WTC11 (cell line): ENCODE measurements at regions not wholly inside any gene's neighbourhood (a gene's known extent, or its start where the extent isn't known, plus 50 kb on each side); places are given as distances from the start of the nearest gene placed in this dataset.

Experiments
- ATAC-seq: fragments of 200-7000 bp; cut with Tn5 transposase; 2 replicates; pipeline ENCODE4 v1.10.0; 2021; ENCODE audit warnings: mild to moderate bottlenecking, moderate library complexity
- CTCF ChIA-PET: fragments of 300-600 bp; sonication (Branson Sonifier 250); formaldehyde crosslinking; loops from one replicate; lab custom pipeline; 2021; ENCODE audit warnings: antibody characterized with exemption; lab: Charles Lee
- POLR2A ChIA-PET: fragments of 350-600 bp; sonication (Branson Sonifier 250); formaldehyde crosslinking; loops from one replicate; lab custom pipeline; 2021; ENCODE audit warnings: antibody characterized with exemption; lab: Charles Lee
- DNase-seq: peaks from one replicate; pipeline ENCODE4 v3.0.0; 2021; ENCODE audit warnings: low spot score
- H3K27ac Mint-ChIP-seq: 2 replicates; pipeline ENCODE4 v1.8.0; 2021; ENCODE audit warnings: mixed read lengths
- H3K27me3 Mint-ChIP-seq: 2 replicates; pipeline ENCODE4 v1.8.0; 2021; ENCODE audit warnings: low read depth, mild to moderate bottlenecking, moderate library complexity, mixed read lengths
- H3K36me3 Mint-ChIP-seq: 2 replicates; pipeline ENCODE4 v1.8.0; 2021; ENCODE audit warnings: mixed read lengths
- H3K4me1 Mint-ChIP-seq: 2 replicates; pipeline ENCODE4 v1.8.0; 2022; ENCODE audit warnings: mixed read lengths
- H3K4me3 Mint-ChIP-seq: 2 replicates; pipeline ENCODE4 v1.8.0; 2021; ENCODE audit warnings: mild to moderate bottlenecking, moderate library complexity, mixed read lengths
- H3K9me3 Mint-ChIP-seq: 2 replicates; pipeline ENCODE4 v1.8.0; 2021; ENCODE audit warnings: mixed read lengths
- CBFB ChIP-seq: sonication (generic); formaldehyde crosslinking; IDR thresholded peaks from 2 replicates; pipeline ENCODE4 v1.8.1; 2022; ENCODE audit warnings: mild to moderate bottlenecking, low read depth, missing genetic modification reagents
- CREM ChIP-seq: sonication (generic); formaldehyde crosslinking; IDR thresholded peaks from 2 replicates; pipeline ENCODE4 v1.8.1; 2022; ENCODE audit warnings: mild to moderate bottlenecking, missing genetic modification reagents, moderate library complexity
- E2F1 ChIP-seq: sonication (generic); formaldehyde crosslinking; IDR thresholded peaks from 2 replicates; pipeline ENCODE4 v1.8.0; 2022; ENCODE audit warnings: mild to moderate bottlenecking, missing genetic modification reagents
- ELF4 ChIP-seq: sonication (generic); formaldehyde crosslinking; IDR thresholded peaks from 2 replicates; pipeline ENCODE4 v1.8.1; 2022; ENCODE audit warnings: low read depth, mild to moderate bottlenecking, moderate library complexity, missing genetic modification reagents
- GABPB1 ChIP-seq: sonication (generic); formaldehyde crosslinking; IDR thresholded peaks from 2 replicates; pipeline ENCODE4 v1.8.1; 2023; ENCODE audit warnings: mild to moderate bottlenecking, missing genetic modification reagents
- HMGXB4 ChIP-seq: sonication (generic); formaldehyde crosslinking; IDR thresholded peaks from 2 replicates; pipeline ENCODE4 v1.8.1; 2023; ENCODE audit warnings: mild to moderate bottlenecking, moderate library complexity, missing genetic modification reagents
- JUN ChIP-seq: sonication (generic); formaldehyde crosslinking; IDR thresholded peaks from 2 replicates; pipeline ENCODE4 v1.8.0; 2023; ENCODE audit warnings: mild to moderate bottlenecking, missing genetic modification reagents
- MAX ChIP-seq: sonication (generic); formaldehyde crosslinking; IDR thresholded peaks from 2 replicates; pipeline ENCODE4 v1.8.0; 2022; ENCODE audit warnings: mild to moderate bottlenecking, missing genetic modification reagents
- MYBL2 ChIP-seq: sonication (generic); formaldehyde crosslinking; IDR thresholded peaks from 2 replicates; pipeline ENCODE4 v1.8.1; 2023; ENCODE audit warnings: mild to moderate bottlenecking, moderate library complexity, missing genetic modification reagents
- PRDM15 ChIP-seq: sonication (generic); formaldehyde crosslinking; IDR thresholded peaks from 2 replicates; pipeline ENCODE4 v1.8.0; 2022; ENCODE audit warnings: missing genetic modification reagents
- PREB ChIP-seq: sonication (generic); formaldehyde crosslinking; IDR thresholded peaks from 2 replicates; pipeline ENCODE4 v1.8.1; 2022; ENCODE audit warnings: mild to moderate bottlenecking, missing genetic modification reagents, moderate library complexity, borderline replicate concordance
- SMAD3 ChIP-seq: sonication (generic); formaldehyde crosslinking; IDR thresholded peaks from 2 replicates; pipeline ENCODE4 v1.8.0; 2022; ENCODE audit warnings: missing genetic modification reagents, mild to moderate bottlenecking, borderline replicate concordance
- ZNF263 ChIP-seq: sonication (generic); formaldehyde crosslinking; IDR thresholded peaks from 2 replicates; pipeline ENCODE4 v1.8.1; 2022; ENCODE audit warnings: low read depth, mild to moderate bottlenecking, moderate library complexity, missing genetic modification reagents
- ZNF281 ChIP-seq: sonication (generic); formaldehyde crosslinking; IDR thresholded peaks from 2 replicates; pipeline ENCODE4 v1.8.0; 2023; ENCODE audit warnings: mild to moderate bottlenecking, missing genetic modification reagents
- ZNF671 ChIP-seq: fragments of 250-450 bp; sonication (Bioruptor Pico); IDR thresholded peaks from 2 replicates; pipeline ENCODE4 v1.8.0; 2021; ENCODE audit warnings: mild to moderate bottlenecking
- TF ChIP-seq, protein P1 (sequence below): fragments of 250-450 bp; sonication (Bioruptor Pico); IDR thresholded peaks from 2 replicates; pipeline ENCODE4 v2.1.2; 2022; ENCODE audit warnings: mild to moderate bottlenecking, moderate library complexity
- TF ChIP-seq, protein P2 (sequence below): sonication (generic); formaldehyde crosslinking; conservative IDR thresholded peaks from 2 replicates; pipeline ENCODE4 v1.8.1; 2022; ENCODE audit warnings: mild to moderate bottlenecking, missing genetic modification reagents
- TF ChIP-seq, protein P3 (sequence below): sonication (generic); formaldehyde crosslinking; IDR thresholded peaks from 2 replicates; pipeline ENCODE4 v1.8.1; 2022; ENCODE audit warnings: missing genetic modification reagents, borderline replicate concordance
- TF ChIP-seq, protein P4 (sequence below): fragments of 250-450 bp; sonication (Bioruptor Pico); IDR thresholded peaks from 2 replicates; pipeline ENCODE4 v1.8.0; 2021; ENCODE audit warnings: mild to moderate bottlenecking

DNA sequence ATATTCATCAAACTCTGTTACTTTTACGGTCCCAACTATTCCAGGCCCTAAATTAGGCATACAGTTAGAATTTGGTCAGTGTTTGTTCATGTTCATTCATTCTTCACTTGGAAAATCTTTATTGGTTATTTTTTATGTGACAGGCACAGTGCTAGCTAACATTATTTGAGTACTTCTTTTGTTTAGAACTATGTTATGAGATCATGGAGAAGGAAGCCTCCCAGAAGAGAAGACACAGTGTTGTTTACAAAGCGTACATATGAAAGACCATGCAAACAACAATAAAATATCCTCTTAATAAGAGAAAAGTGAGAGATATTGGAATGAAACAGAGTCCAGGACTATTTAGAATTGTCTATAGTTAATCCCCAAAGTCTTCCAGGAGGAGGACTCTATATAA lies 399.2 kb downstream of the LRIG3 start (continued):
- TF ChIP-seq ZNF281 (CRISPR knock-in tag), result no peak
- TF ChIP-seq PRDM15 (CRISPR knock-in tag), result no peak
- no peak for TF ChIP-seq JUN (CRISPR knock-in tag)
- no peak for TF ChIP-seq PREB
- TF ChIP-seq, protein P1, sequence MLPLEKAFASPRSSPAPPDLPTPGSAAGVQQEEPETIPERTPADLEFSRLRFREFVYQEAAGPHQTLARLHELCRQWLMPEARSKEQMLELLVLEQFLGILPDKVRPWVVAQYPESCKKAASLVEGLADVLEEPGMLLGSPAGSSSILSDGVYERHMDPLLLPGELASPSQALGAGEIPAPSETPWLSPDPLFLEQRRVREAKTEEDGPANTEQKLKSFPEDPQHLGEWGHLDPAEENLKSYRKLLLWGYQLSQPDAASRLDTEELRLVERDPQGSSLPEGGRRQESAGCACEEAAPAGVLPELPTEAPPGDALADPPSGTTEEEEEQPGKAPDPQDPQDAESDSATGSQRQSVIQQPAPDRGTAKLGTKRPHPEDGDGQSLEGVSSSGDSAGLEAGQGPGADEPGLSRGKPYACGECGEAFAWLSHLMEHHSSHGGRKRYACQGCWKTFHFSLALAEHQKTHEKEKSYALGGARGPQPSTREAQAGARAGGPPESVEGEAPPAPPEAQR (CRISPR knock-in tag), result no peak
- TF ChIP-seq, protein P2, sequence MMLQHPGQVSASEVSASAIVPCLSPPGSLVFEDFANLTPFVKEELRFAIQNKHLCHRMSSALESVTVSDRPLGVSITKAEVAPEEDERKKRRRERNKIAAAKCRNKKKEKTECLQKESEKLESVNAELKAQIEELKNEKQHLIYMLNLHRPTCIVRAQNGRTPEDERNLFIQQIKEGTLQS (CRISPR knock-in tag), result no peak
- no peak for TF ChIP-seq HMGXB4
- TF ChIP-seq MAX, result no peak
- TF ChIP-seq MYBL2 (CRISPR knock-in tag), result no peak
- TF ChIP-seq ZNF263 (CRISPR knock-in tag), result no peak
- TF ChIP-seq ELF4 (CRISPR knock-in tag), result no peak

DNA sequence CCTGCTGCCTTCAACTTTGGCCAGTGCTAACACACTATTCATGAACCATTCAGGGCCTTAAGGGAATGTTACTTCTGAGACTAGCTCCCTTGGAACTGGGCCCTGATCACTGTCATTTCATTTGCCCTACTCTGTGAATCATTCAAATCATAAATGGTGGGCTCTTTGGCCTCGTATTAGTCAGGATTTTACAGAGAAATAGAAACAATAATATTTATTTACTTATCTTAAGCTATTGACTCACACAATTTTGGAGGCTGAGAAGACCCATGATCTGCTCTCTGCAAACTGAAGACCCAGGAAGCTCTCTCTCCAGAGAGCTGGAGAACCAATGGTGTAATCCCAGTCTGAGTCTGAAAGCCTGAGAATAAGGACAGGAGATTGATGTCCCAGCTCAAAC lies 398.5 kb downstream of the LRIG3 start:
- H3K4me1 Mint-ChIP-seq, result no peaks in the 10 kb centered on the region
- H3K9me3 Mint-ChIP-seq, result peaks cover 38% of the 10 kb centered on the region
- POLR2A ChIA-PET, result no interaction called here
- CTCF ChIA-PET, result no interaction called here
- ATAC-seq (no peak), DNase-seq (no peak)
- H3K27ac Mint-ChIP-seq, result no peak overlapping the region
- H3K27me3 Mint-ChIP-seq, result peaks cover 5% of the 10 kb centered on the region
- H3K36me3 Mint-ChIP-seq, result peaks cover 22% of the 10 kb centered on the region
- H3K4me3 Mint-ChIP-seq, result no peak overlapping the region
- TF ChIP-seq CREM (CRISPR knock-in tag) (no peak), GABPB1 (no peak), CBFB (CRISPR knock-in tag) (no peak), ZNF671 (no peak), PREB (no peak), SMAD3 (CRISPR knock-in tag) (no peak), E2F1 (no peak)
- TF ChIP-seq, protein P3, sequence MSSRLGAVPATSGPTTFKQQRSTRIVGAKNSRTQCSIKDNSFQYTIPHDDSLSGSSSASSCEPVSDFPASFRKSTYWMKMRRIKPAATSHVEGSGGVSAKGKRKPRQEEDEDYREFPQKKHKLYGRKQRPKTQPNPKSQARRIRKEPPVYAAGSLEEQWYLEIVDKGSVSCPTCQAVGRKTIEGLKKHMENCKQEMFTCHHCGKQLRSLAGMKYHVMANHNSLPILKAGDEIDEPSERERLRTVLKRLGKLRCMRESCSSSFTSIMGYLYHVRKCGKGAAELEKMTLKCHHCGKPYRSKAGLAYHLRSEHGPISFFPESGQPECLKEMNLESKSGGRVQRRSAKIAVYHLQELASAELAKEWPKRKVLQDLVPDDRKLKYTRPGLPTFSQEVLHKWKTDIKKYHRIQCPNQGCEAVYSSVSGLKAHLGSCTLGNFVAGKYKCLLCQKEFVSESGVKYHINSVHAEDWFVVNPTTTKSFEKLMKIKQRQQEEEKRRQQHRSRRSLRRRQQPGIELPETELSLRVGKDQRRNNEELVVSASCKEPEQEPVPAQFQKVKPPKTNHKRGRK, result no peak
- TF ChIP-seq, protein P4, sequence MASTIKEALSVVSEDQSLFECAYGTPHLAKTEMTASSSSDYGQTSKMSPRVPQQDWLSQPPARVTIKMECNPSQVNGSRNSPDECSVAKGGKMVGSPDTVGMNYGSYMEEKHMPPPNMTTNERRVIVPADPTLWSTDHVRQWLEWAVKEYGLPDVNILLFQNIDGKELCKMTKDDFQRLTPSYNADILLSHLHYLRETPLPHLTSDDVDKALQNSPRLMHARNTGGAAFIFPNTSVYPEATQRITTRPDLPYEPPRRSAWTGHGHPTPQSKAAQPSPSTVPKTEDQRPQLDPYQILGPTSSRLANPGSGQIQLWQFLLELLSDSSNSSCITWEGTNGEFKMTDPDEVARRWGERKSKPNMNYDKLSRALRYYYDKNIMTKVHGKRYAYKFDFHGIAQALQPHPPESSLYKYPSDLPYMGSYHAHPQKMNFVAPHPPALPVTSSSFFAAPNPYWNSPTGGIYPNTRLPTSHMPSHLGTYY (CRISPR knock-in tag), result no peak
